SK-N-SH (cell line): ENCODE measurements at regions not wholly inside any gene's neighbourhood (a gene's known extent, or its start where the extent isn't known, plus 50 kb on each side); places are given as distances from the start of the nearest gene placed in this dataset.

Experiments
- CTCF ChIA-PET: fragments of 300-600, 350-600 bp; formaldehyde crosslinking; extraction: SDS; loops from one replicate; lab custom pipeline; 2021; lab: Yijun Ruan, JAX
- POLR2A ChIA-PET: fragments of 350-600 bp; sonication (Branson Sonifier 250); formaldehyde crosslinking; extraction: SDS; loops from one replicate; lab custom pipeline; 2020; ENCODE audit warnings: antibody characterized with exemption, inconsistent platforms; lab: Yijun Ruan, JAX
- DNase-seq: peaks from one replicate; pipeline ENCODE4 v3.0.0; 2012
- H2AFZ ChIP-seq: fragments of 200-600 bp; sonication (generic); 2 replicates; pipeline ENCODE4 v1.8.1; 2016; ENCODE audit warnings: antibody characterized with exemption, mild to moderate bottlenecking, low read depth
- H3F3A ChIP-seq: fragments of 200-600 bp; sonication (generic); replicated peaks from 2 replicates; pipeline ENCODE3; 2016; ENCODE audit warnings: antibody characterized with exemption, mild to moderate bottlenecking; ENCODE audit not compliant: insufficient read depth
- H3K27ac ChIP-seq, 2 experiments: fragments of 200-500 bp in 1 of 2; fragments of 200-600 bp in 1 of 2; sonication (Bioruptor generic) in 1 of 2; sonication (generic), shearing (Covaris generic) in 1 of 2; 2 replicates each; pipeline versions ENCODE4 v1.5.1 to v1.6.1; 2014 to 2016; ENCODE audit warnings: low read depth in 2 of 2, inconsistent platforms in 1 of 2, low read length in 1 of 2, mild to moderate bottlenecking in 1 of 2, mixed read lengths in 1 of 2
- H3K27me3 ChIP-seq: fragments of 200-600 bp; sonication (generic), shearing (Covaris generic); 2 replicates; pipeline ENCODE4 v1.6.1; 2016; ENCODE audit warnings: mixed run types; ENCODE audit not compliant: insufficient read depth
- H3K36me3 ChIP-seq, 2 experiments: fragments of 200-500 bp in 1 of 2; fragments of 200-600 bp in 1 of 2; sonication (Bioruptor generic) in 1 of 2; sonication (generic) in 1 of 2; replicated peaks in 1 of 2; 2 replicates each; pipeline versions ENCODE3 to v1.5.1; 2014 to 2016; ENCODE audit warnings: low read length in 1 of 2, mild to moderate bottlenecking in 1 of 2; ENCODE audit not compliant: insufficient read depth in 2 of 2, control insufficient read depth in 1 of 2
- H3K4me1 ChIP-seq, 2 experiments: fragments of 200-500 bp in 1 of 2; fragments of 200-600 bp in 1 of 2; sonication (Bioruptor generic) in 1 of 2; sonication (generic), shearing (Covaris generic) in 1 of 2; 2 replicates each; pipeline versions ENCODE4 v1.5.1 to v1.6.1; 2014 to 2016; ENCODE audit warnings: low read depth in 1 of 2, low read length in 1 of 2, mixed run types in 1 of 2; ENCODE audit not compliant: insufficient read depth in 2 of 2, control insufficient read depth in 1 of 2
- H3K4me2 ChIP-seq: fragments of 200-600 bp; sonication (generic), shearing (Covaris generic); 2 replicates; pipeline ENCODE4 v1.6.1; 2017; ENCODE audit warnings: mixed run types
- H3K4me3 ChIP-seq, 2 experiments: fragments of 200-500 bp in 1 of 2; fragments of 200-600 bp in 1 of 2; sonication (Bioruptor generic) in 1 of 2; sonication (generic), shearing (Covaris generic) in 1 of 2; 2 replicates each; pipeline versions ENCODE4 v1.5.1 to v1.8.1; 2014 to 2016; ENCODE audit warnings: low read depth in 2 of 2, inconsistent platforms in 1 of 2, low read length in 1 of 2, mild to moderate bottlenecking in 1 of 2, mixed read lengths in 1 of 2, moderate library complexity in 1 of 2
- H3K79me2 ChIP-seq: fragments of 200-600 bp; sonication (generic); 2 replicates; pipeline ENCODE4 v1.8.1; 2017; ENCODE audit warnings: mild to moderate bottlenecking; ENCODE audit not compliant: insufficient read depth
- H3K9ac ChIP-seq: fragments of 200-600 bp; sonication (generic); 2 replicates; pipeline ENCODE4 v1.6.1; 2017; ENCODE audit warnings: mixed run types
- H3K9me2 ChIP-seq: fragments of 200-600 bp; sonication (generic); 2 replicates; pipeline ENCODE4 v1.6.1; 2017; ENCODE audit warnings: mixed run types
- H3K9me3 ChIP-seq: fragments of 200-600 bp; sonication (generic); 2 replicates; pipeline ENCODE4 v1.6.1; 2017; ENCODE audit warnings: mixed run types, mild to moderate bottlenecking, moderate library complexity
- H4K20me1 ChIP-seq: fragments of 200-600 bp; sonication (generic); 2 replicates; pipeline ENCODE4 v1.6.1; 2017; ENCODE audit warnings: mild to moderate bottlenecking, mixed run types; ENCODE audit not compliant: insufficient read depth
- ELF1 ChIP-seq: IDR thresholded peaks from 2 replicates; pipeline ENCODE4 v1.4.0; 2012
- GABPA ChIP-seq: IDR thresholded peaks from 2 replicates; pipeline ENCODE4 v1.4.0; 2012; ENCODE audit warnings: low read depth, mild to moderate bottlenecking
- GATA2 ChIP-seq: sonication (generic); formaldehyde crosslinking; IDR thresholded peaks from 2 replicates; pipeline ENCODE4 v1.5.0; 2020; ENCODE audit warnings: mild to moderate bottlenecking, missing genetic modification reagents
- IRF3 ChIP-seq: fragments of 150-350 bp; IDR thresholded peaks from 2 replicates; pipeline ENCODE4 v1.6.1; 2016; ENCODE audit warnings: mild to moderate bottlenecking, low read depth, low read length
- MAX ChIP-seq: IDR thresholded peaks from 2 replicates; pipeline ENCODE4 v1.4.0; 2012; ENCODE audit warnings: low read depth
- PBX3 ChIP-seq: IDR thresholded peaks from 2 replicates; pipeline ENCODE4; 2012
- POLR2AphosphoS5 ChIP-seq: IDR thresholded peaks from 2 replicates; pipeline ENCODE4 v1.6.1; 2012; ENCODE audit warnings: low read depth, low read length
- RCOR1 ChIP-seq: fragments of 150-350 bp; IDR thresholded peaks from 2 replicates; pipeline ENCODE4 v1.6.1; 2017; ENCODE audit warnings: antibody characterized with exemption, low read length
- RFX5 ChIP-seq: IDR thresholded peaks from 2 replicates; pipeline ENCODE4 v1.6.1; 2012; ENCODE audit warnings: mild to moderate bottlenecking, improper control_type of control experiment, low read length
- RXRA ChIP-seq: IDR thresholded peaks from 2 replicates; pipeline ENCODE4 v1.4.0; 2012; ENCODE audit warnings: low read depth, mild to moderate bottlenecking, borderline replicate concordance
- SMC3 ChIP-seq: IDR thresholded peaks from 2 replicates; pipeline ENCODE4 v1.6.1; 2012; ENCODE audit warnings: low read depth, low read length, improper control_type of control experiment
- TAF1 ChIP-seq: IDR thresholded peaks from 2 replicates; pipeline ENCODE4 v1.6.1; 2012; ENCODE audit warnings: low read depth, mild to moderate bottlenecking, low read length, moderate library complexity, borderline replicate concordance
- TCF12 ChIP-seq: IDR thresholded peaks from 2 replicates; pipeline ENCODE4 v1.4.0; 2012
- USF1 ChIP-seq: IDR thresholded peaks from 2 replicates; pipeline ENCODE4 v1.4.0; 2012; ENCODE audit warnings: low read depth, borderline replicate concordance
- USF2 ChIP-seq: fragments of 150-350 bp; IDR thresholded peaks from 2 replicates; pipeline ENCODE4 v1.6.1; 2017; ENCODE audit warnings: antibody characterized with exemption, low read length, low read depth, borderline replicate concordance
- YY1 ChIP-seq: IDR thresholded peaks from 2 replicates; pipeline ENCODE4 v1.4.0; 2012; ENCODE audit warnings: low read depth, mild to moderate bottlenecking
- WGBS: methylation state at CpG from one replicate; pipeline ENCODE4 v1.1.6; 2017; ENCODE audit warnings: low lambda C conversion rate; 5-methylcytosine and 5-hydroxymethylcytosine counted together

GRCh38 chr1:30319765-30320580 lies 403.4 kb downstream of the MATN1 start:
- DNase-seq: no peak
- no peak overlapping the region for H2AFZ ChIP-seq
- ChIA-PET POLR2A (no interaction called here), CTCF (interaction anchor here (0.7 to 1.6 kb wide), 2 partner anchors 60 to 527 kb away, joined by 3 to 6 read pairs; no protein-coding TSS in a partner anchor)
- no peaks in the 10 kb centered on the region for H3K79me2 ChIP-seq
- H3K4me1 ChIP-seq: peaks cover 0 to 33% of the 10 kb centered on the region in 2 experiments; a peak in 1 of 4 replicates
- TF ChIP-seq POLR2AphosphoS5 (no peak), GABPA (no peak), TCF12 (no peak), SMC3 (no peak), ELF1 (no peak), MAX (no peak), GATA2 (CRISPR knock-in tag) (no peak), IRF3 (no peak), USF2 (no peak)
- no peaks in the 10 kb centered on the region for H3K9me3 ChIP-seq
- H3K4me3 ChIP-seq: no peak overlapping the region
- H3K9ac ChIP-seq: no peak overlapping the region
- H3K27ac ChIP-seq: no peak overlapping the region
- no peak overlapping the region for H3K4me2 ChIP-seq
- 36% methylated on average over 8 of the region's 11 CpGs for WGBS
- H3F3A ChIP-seq: no peaks in the 10 kb centered on the region
- no peaks in the 10 kb centered on the region for H3K36me3 ChIP-seq
- H3K27me3 ChIP-seq: no peaks in the 10 kb centered on the region
- H4K20me1 ChIP-seq: no peaks in the 10 kb centered on the region
- H3K9me2 ChIP-seq: no peaks in the 10 kb centered on the region

GRCh38 chr1:30318864-30319718 lies 404.3 kb downstream of the MATN1 start:
- Histone ChIP-seq H4K20me1 (no peaks in the 10 kb centered on the region), H3K27ac (no peak overlapping the region), H3F3A (no peaks in the 10 kb centered on the region), H3K9me3 (no peaks in the 10 kb centered on the region), H3K9ac (no peak overlapping the region), H3K9me2 (no peaks in the 10 kb centered on the region), H2AFZ (no peak overlapping the region), H3K4me1 (peaks cover 0 to 30% of the 10 kb centered on the region in 2 experiments; a peak in 1 of 4 replicates), H3K36me3 (no peaks in the 10 kb centered on the region), H3K4me2 (no peak overlapping the region), H3K27me3 (no peaks in the 10 kb centered on the region), H3K4me3 (no peak overlapping the region), H3K79me2 (no peaks in the 10 kb centered on the region)
- CTCF ChIA-PET: interaction anchor here (0.7 kb wide), 1 partner anchor 526 kb away, joined by 3 read pairs; no protein-coding TSS in a partner anchor
- WGBS: 38% methylated on average over 11 of the region's 18 CpGs
- no peak for DNase-seq
- POLR2A ChIA-PET: no interaction called here
- TF ChIP-seq RCOR1: no peak
- TF ChIP-seq RFX5: no peak
- TF ChIP-seq YY1: no peak
- no peak for TF ChIP-seq PBX3
- TF ChIP-seq SMC3: no peak
- TF ChIP-seq IRF3: no peak
- no peak for TF ChIP-seq RXRA
- TF ChIP-seq GATA2 (CRISPR knock-in tag): no peak
- no peak for TF ChIP-seq USF2
- no peak for TF ChIP-seq TAF1
- no peak for TF ChIP-seq USF1
